ENCODE measurements at regions not wholly inside any gene's neighbourhood (a gene's known extent, or its start where the extent isn't known, plus 50 kb on each side); places are given as distances from the start of the nearest gene placed in this dataset.

DNA sequence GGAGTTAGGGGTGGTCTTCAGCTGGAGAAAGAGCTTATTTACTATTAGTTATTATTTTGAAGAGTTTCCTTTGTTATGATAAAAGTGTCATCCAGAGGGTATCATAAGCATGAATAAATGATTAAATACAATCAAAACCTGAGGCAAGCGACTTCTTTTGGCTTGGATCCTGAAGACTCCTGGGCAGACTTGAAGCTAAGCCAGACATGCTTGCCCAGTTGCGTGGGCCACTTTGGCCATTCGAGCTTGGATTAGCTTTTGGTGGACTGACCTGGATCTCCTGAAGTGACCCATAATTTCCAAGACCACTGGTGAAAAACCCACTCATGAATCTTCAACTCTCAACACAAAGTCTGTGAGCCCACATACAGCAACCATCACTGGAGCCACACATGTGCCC is 335.8 kb downstream of the NR2F1-AS1 start:
- TF ChIP-seq, protein P1, sequence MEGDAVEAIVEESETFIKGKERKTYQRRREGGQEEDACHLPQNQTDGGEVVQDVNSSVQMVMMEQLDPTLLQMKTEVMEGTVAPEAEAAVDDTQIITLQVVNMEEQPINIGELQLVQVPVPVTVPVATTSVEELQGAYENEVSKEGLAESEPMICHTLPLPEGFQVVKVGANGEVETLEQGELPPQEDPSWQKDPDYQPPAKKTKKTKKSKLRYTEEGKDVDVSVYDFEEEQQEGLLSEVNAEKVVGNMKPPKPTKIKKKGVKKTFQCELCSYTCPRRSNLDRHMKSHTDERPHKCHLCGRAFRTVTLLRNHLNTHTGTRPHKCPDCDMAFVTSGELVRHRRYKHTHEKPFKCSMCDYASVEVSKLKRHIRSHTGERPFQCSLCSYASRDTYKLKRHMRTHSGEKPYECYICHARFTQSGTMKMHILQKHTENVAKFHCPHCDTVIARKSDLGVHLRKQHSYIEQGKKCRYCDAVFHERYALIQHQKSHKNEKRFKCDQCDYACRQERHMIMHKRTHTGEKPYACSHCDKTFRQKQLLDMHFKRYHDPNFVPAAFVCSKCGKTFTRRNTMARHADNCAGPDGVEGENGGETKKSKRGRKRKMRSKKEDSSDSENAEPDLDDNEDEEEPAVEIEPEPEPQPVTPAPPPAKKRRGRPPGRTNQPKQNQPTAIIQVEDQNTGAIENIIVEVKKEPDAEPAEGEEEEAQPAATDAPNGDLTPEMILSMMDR (IDR thresholded peaks at IDR 0.05; ENCODE audit: low read depth, low read length) = no peak
- TF ChIP-seq EZH2phosphoT487 (IDR thresholded peaks at IDR 0.05; ENCODE audit: low read depth) = no peak

Measured in OCI-LY3 (cell line).